MCF 10A (cell line): ENCODE measurements at regions not wholly inside any gene's neighbourhood (a gene's known extent, or its start where the extent isn't known, plus 50 kb on each side); places are given as distances from the start of the nearest gene placed in this dataset.

Experiments
- BruUV-seq: library from RNA; stranded (reverse); fragments of 400-500 nt; replicated peaks from 2 replicates; lab custom pipeline; 2021; lab: Mats Ljungman, UMichigan
- CTCF ChIA-PET: fragments of 300-600 bp; sonication (Branson Sonifier 250); formaldehyde crosslinking; extraction: SDS; loops from one replicate; lab custom pipeline; 2021; ENCODE audit warnings: antibody characterized with exemption, inconsistent platforms; lab: Yijun Ruan, JAX
- POLR2A ChIA-PET: fragments of 300-600, 350-650 bp; sonication (Branson Sonifier 250); formaldehyde crosslinking; extraction: SDS; loops from one replicate; lab custom pipeline; 2020; ENCODE audit warnings: antibody characterized with exemption, inconsistent platforms; lab: Yijun Ruan, JAX
- DNase-seq: peaks from one replicate; pipeline ENCODE4 v3.0.0-alpha.2; 2018; ENCODE audit not compliant: unreplicated experiment
- H3K27ac Mint-ChIP-seq: one replicate; pipeline ENCODE4 v1.8.0; 2022; ENCODE audit warnings: mild to moderate bottlenecking, low read depth, mixed read lengths; ENCODE audit not compliant: unreplicated experiment
- H3K27me3 Mint-ChIP-seq: one replicate; pipeline ENCODE4 v1.8.0; 2022; ENCODE audit warnings: mixed read lengths; ENCODE audit not compliant: insufficient read depth, unreplicated experiment
- H3K36me3 Mint-ChIP-seq: one replicate; pipeline ENCODE4 v1.8.0; 2022; ENCODE audit warnings: mild to moderate bottlenecking, moderate library complexity, mixed read lengths; ENCODE audit not compliant: insufficient read depth, unreplicated experiment
- H3K4me1 Mint-ChIP-seq: one replicate; pipeline ENCODE4 v1.8.0; 2022; ENCODE audit warnings: mixed read lengths; ENCODE audit not compliant: insufficient read depth, unreplicated experiment
- H3K4me3 Mint-ChIP-seq: one replicate; pipeline ENCODE4 v1.8.0; 2022; ENCODE audit warnings: mild to moderate bottlenecking, moderate library complexity, mixed read lengths; ENCODE audit not compliant: unreplicated experiment
- H3K9me3 Mint-ChIP-seq: one replicate; pipeline ENCODE4 v1.8.0; 2022; ENCODE audit warnings: mixed read lengths; ENCODE audit not compliant: unreplicated experiment
- intact Hi-C: fragments of 100-400 bp; cut with micrococcal nuclease; formaldehyde crosslinking; loops from 2 replicates; pipeline ENCODE4 v1.14.1; 2022
- TF ChIP-seq, protein P1 (sequence below): fragments of 200-600 bp; IDR thresholded peaks from one replicate; pipeline ENCODE4 v1.8.0; 2022; ENCODE audit warnings: antibody characterized with exemption, mild to moderate bottlenecking; ENCODE audit not compliant: unreplicated experiment

GRCh38 chr5:8843771-8844170, 702.1 kb downstream of the SEMA5A start:
- intact Hi-C loops, result loop anchor here (1.0 kb wide), 1 partner anchor 87 kb away; no protein-coding TSS in a partner anchor
- Mint-ChIP-seq H3K4me3 (no peak overlapping the region), H3K4me1 (peaks cover 13% of the 10 kb centered on the region), H3K27ac (no peak overlapping the region), H3K36me3 (no peaks in the 10 kb centered on the region), H3K9me3 (no peaks in the 10 kb centered on the region), H3K27me3 (no peaks in the 10 kb centered on the region)
- DNase-seq, result peak; percentile 31
- no TSS peak for BruUV-seq
- CTCF ChIA-PET, result interaction anchor here (0.7 to 3.2 kb wide), 8 partner anchors 9 to 361 kb away, joined by 3 to 20 read pairs (median 5); no protein-coding TSS in a partner anchor
- TF ChIP-seq, protein P1, sequence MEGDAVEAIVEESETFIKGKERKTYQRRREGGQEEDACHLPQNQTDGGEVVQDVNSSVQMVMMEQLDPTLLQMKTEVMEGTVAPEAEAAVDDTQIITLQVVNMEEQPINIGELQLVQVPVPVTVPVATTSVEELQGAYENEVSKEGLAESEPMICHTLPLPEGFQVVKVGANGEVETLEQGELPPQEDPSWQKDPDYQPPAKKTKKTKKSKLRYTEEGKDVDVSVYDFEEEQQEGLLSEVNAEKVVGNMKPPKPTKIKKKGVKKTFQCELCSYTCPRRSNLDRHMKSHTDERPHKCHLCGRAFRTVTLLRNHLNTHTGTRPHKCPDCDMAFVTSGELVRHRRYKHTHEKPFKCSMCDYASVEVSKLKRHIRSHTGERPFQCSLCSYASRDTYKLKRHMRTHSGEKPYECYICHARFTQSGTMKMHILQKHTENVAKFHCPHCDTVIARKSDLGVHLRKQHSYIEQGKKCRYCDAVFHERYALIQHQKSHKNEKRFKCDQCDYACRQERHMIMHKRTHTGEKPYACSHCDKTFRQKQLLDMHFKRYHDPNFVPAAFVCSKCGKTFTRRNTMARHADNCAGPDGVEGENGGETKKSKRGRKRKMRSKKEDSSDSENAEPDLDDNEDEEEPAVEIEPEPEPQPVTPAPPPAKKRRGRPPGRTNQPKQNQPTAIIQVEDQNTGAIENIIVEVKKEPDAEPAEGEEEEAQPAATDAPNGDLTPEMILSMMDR, result no peak
- POLR2A ChIA-PET, result no interaction called here

GRCh38 chr5:8844206-8844605, 701.7 kb downstream of the SEMA5A start:
- ChIA-PET POLR2A (no interaction called here), CTCF (interaction anchor here (0.9 to 3.2 kb wide), 5 partner anchors 10 to 312 kb away, joined by 3 to 20 read pairs (median 11); no protein-coding TSS in a partner anchor)
- H3K4me3 Mint-ChIP-seq, result no peak overlapping the region
- intact Hi-C loops, result no loop called here
- no peaks in the 10 kb centered on the region for H3K9me3 Mint-ChIP-seq
- H3K27ac Mint-ChIP-seq, result no peak overlapping the region
- TF ChIP-seq, protein P1, result no peak
- no peaks in the 10 kb centered on the region for H3K27me3 Mint-ChIP-seq
- peaks cover 13% of the 10 kb centered on the region for H3K4me1 Mint-ChIP-seq
- no TSS peak for BruUV-seq
- H3K36me3 Mint-ChIP-seq, result no peaks in the 10 kb centered on the region
- DNase-seq, result no peak

GRCh38 chr5:8844847-8845246, 701.0 kb downstream of the SEMA5A start:
- Mint-ChIP-seq H3K4me1 (peaks cover 13% of the 10 kb centered on the region), H3K4me3 (no peak overlapping the region), H3K36me3 (no peaks in the 10 kb centered on the region), H3K27ac (no peak overlapping the region), H3K9me3 (no peaks in the 10 kb centered on the region), H3K27me3 (no peaks in the 10 kb centered on the region)
- ChIA-PET CTCF (interaction anchor here (0.9 to 3.2 kb wide), 3 partner anchors 11 to 311 kb away, joined by 3 to 11 read pairs (median 3); no protein-coding TSS in a partner anchor), POLR2A (interaction anchor here (0.7 kb wide), 1 partner anchor 10 kb away, joined by 3 read pairs; no protein-coding TSS in a partner anchor)
- TF ChIP-seq, protein P1, result no peak
- DNase-seq, result no peak
- BruUV-seq, result no TSS peak
- intact Hi-C loops, result loop anchor here (5.0 kb wide), 1 partner anchor 62 kb away; no protein-coding TSS in a partner anchor

GRCh38 chr5:8845296-8845695, 700.6 kb downstream of the SEMA5A start:
- Mint-ChIP-seq H3K27me3 (no peaks in the 10 kb centered on the region), H3K4me1 (peaks cover 13% of the 10 kb centered on the region), H3K4me3 (no peak overlapping the region), H3K27ac (no peak overlapping the region), H3K36me3 (no peaks in the 10 kb centered on the region), H3K9me3 (no peaks in the 10 kb centered on the region)
- no TSS peak for BruUV-seq
- intact Hi-C loops, result loop anchor here (5.0 kb wide), 1 partner anchor 62 kb away; no protein-coding TSS in a partner anchor
- no peak for DNase-seq
- POLR2A ChIA-PET, result no interaction called here
- CTCF ChIA-PET, result interaction anchor here (1.0 to 3.2 kb wide), 2 partner anchors 89 to 311 kb away, joined by 3 to 11 read pairs; no protein-coding TSS in a partner anchor
- TF ChIP-seq, protein P1, result no peak
